Middle frontal gyrus (tissue), 1 donor: ENCODE measurements at regions not wholly inside any gene's neighbourhood (a gene's known extent, or its start where the extent isn't known, plus 50 kb on each side); places are given as distances from the start of the nearest gene placed in this dataset.
"Not testable (repeated sequence)": the region's sequence is repeated elsewhere in the genome, so short reads cannot be mapped to it uniquely, and the experiment has no call there.

Source experiments
- DNase-seq: peaks from one replicate; pipeline ENCODE4 v3.0.0-alpha.2; 2015; ENCODE audit warnings: low spot score; ENCODE audit errors: extremely low spot score

- no peak for DNase-seq
Measured at GRCh38 chr6:113184291-113184690, 672.9 kb upstream of the MARCKS start.

GRCh38 chr6:113184736-113185135 lies 672.4 kb upstream of the MARCKS start:
- no peak for DNase-seq

GRCh38 chr6:113185299-113185698 lies 671.8 kb upstream of the MARCKS start:
- DNase-seq, result no peak

GRCh38 chr6:113187661-113188060 lies 669.5 kb upstream of the MARCKS start:
- no peak for DNase-seq

GRCh38 chr6:113188962-113189361 lies 668.2 kb upstream of the MARCKS start:
- no peak for DNase-seq

GRCh38 chr6:113190170-113190569 lies 667.0 kb upstream of the MARCKS start:
- DNase-seq, result no peak

- no peak for DNase-seq
Measured at GRCh38 chr6:113194090-113194489, 663.1 kb upstream of the MARCKS start.

- DNase-seq, result no peak
Measured at GRCh38 chr6:113202852-113203714, 654.1 kb upstream of the MARCKS start.

GRCh38 chr6:113203715-113204110 lies 653.4 kb upstream of the MARCKS start:
- DNase-seq, result no peak

- no peak for DNase-seq
Measured at GRCh38 chr6:113205553-113205952, 651.6 kb upstream of the MARCKS start.

GRCh38 chr6:113208726-113209125 lies 648.4 kb upstream of the MARCKS start:
- no peak for DNase-seq

GRCh38 chr6:113209315-113209714 lies 647.8 kb upstream of the MARCKS start:
- no peak for DNase-seq

GRCh38 chr6:113211170-113211569 lies 646.0 kb upstream of the MARCKS start:
- no peak for DNase-seq

- DNase-seq, result no peak
Measured at GRCh38 chr6:113219783-113220182, 637.4 kb upstream of the MARCKS start.

GRCh38 chr6:113220832-113221231 lies 636.3 kb upstream of the MARCKS start:
- DNase-seq, result no peak

GRCh38 chr6:113221850-113222249 lies 635.3 kb upstream of the MARCKS start:
- no peak for DNase-seq

GRCh38 chr6:113246186-113246585 lies 611.0 kb upstream of the MARCKS start:
- no peak for DNase-seq

- no peak for DNase-seq
Measured at GRCh38 chr6:113248532-113248931, 608.6 kb upstream of the MARCKS start.

- DNase-seq, result not testable (repeated sequence)
Measured at GRCh38 chr6:113254194-113254593, 603.0 kb upstream of the MARCKS start.

- no peak for DNase-seq
Measured at GRCh38 chr6:113258771-113259170, 598.4 kb upstream of the MARCKS start.

- DNase-seq, result no peak
Measured at GRCh38 chr6:113271437-113271836, 585.7 kb upstream of the MARCKS start.

- DNase-seq, result no peak
Measured at GRCh38 chr6:113276601-113277000, 580.5 kb upstream of the MARCKS start.

GRCh38 chr6:113277111-113277510 lies 580.0 kb upstream of the MARCKS start:
- no peak for DNase-seq
